HCT116 (cell line): ENCODE measurements at regions not wholly inside any gene's neighbourhood (a gene's known extent, or its start where the extent isn't known, plus 50 kb on each side); places are given as distances from the start of the nearest gene placed in this dataset.

Source experiments
- ATAC-seq: fragments of 200-7000 bp; cut with Tn5 transposase; 2 replicates; pipeline ENCODE4 v1.9.1; 2020; ENCODE audit warnings: mild to moderate bottlenecking, moderate library complexity
- BruUV-seq: library from RNA; stranded (reverse); fragments of 400-500 nt; replicated peaks from 2 replicates; lab custom pipeline; 2021; lab: Mats Ljungman, UMichigan
- CTCF ChIA-PET: fragments of 300-600 bp; sonication (Branson Sonifier 250); formaldehyde crosslinking; loops from one replicate; lab custom pipeline; 2021; ENCODE audit warnings: antibody characterized with exemption; lab: Charles Lee
- POLR2A ChIA-PET: fragments of 300-600, 350-600 bp; sonication (Branson Sonifier 250); formaldehyde crosslinking; loops from one replicate; lab custom pipeline; 2021; ENCODE audit warnings: antibody characterized with exemption; lab: Charles Lee
- RAD21 ChIA-PET, 2 experiments: fragments of 300-600 bp; sonication (Branson Sonifier 250); formaldehyde crosslinking; loops; one replicate each; lab custom pipeline; 2023; ENCODE audit warnings: low total read pairs in 2 of 2; ENCODE audit not compliant: uncharacterized antibody in 2 of 2, unreplicated experiment in 2 of 2, low non-redundant PET in 1 of 2; lab: Charles Lee
- DNase-seq: peaks from one replicate; pipeline ENCODE4 v3.0.0-alpha.2; 2010; ENCODE audit warnings: low read depth, low spot score
- H2AFZ ChIP-seq: fragments of 200-600 bp; shearing (Covaris generic), sonication (generic); 2 replicates; pipeline ENCODE4 v1.6.1; 2017; ENCODE audit warnings: low read depth, mixed run types, mixed read lengths, antibody characterized with exemption, low read length; ENCODE audit not compliant: poor library complexity, severe bottlenecking
- H3K27ac ChIP-seq: 2 replicates; pipeline ENCODE4 v1.5.1; 2012; ENCODE audit warnings: low read depth, low read length
- H3K27me3 ChIP-seq: fragments of 200-600 bp; sonication (generic); 2 replicates; pipeline ENCODE4 v1.6.1; 2016; ENCODE audit warnings: mixed run types, low read length, mixed read lengths; ENCODE audit not compliant: insufficient read depth
- H3K36me3 ChIP-seq, 2 experiments: fragments of 200-500 bp in 1 of 2; fragments of 200-600 bp in 1 of 2; sonication (Bioruptor generic) in 1 of 2; sonication (generic) in 1 of 2; 2 replicates each; pipeline versions ENCODE4 v1.5.1 to v1.6.1; 2014 to 2016; ENCODE audit warnings: low read length in 2 of 2, inconsistent platforms in 1 of 2, mixed read lengths in 1 of 2, mixed run types in 1 of 2; ENCODE audit not compliant: insufficient read depth in 2 of 2, control insufficient read depth in 1 of 2
- H3K4me1 ChIP-seq, 2 experiments: fragments of 200-600 bp in 1 of 2; sonication (generic) in 1 of 2; 2 replicates each; pipeline versions ENCODE4 v1.5.1 to v1.6.1; 2012 to 2017; ENCODE audit warnings: low read length in 2 of 2, inconsistent platforms in 1 of 2, mild to moderate bottlenecking in 1 of 2, mixed read lengths in 1 of 2, mixed run types in 1 of 2, moderate library complexity in 1 of 2; ENCODE audit not compliant: insufficient read depth in 2 of 2, control insufficient read depth in 1 of 2
- H3K4me2 ChIP-seq: fragments of 200-600 bp; sonication (generic); 2 replicates; pipeline ENCODE4 v1.6.1; 2017; ENCODE audit warnings: mixed run types, low read length, mixed read lengths
- H3K4me3 ChIP-seq, 2 experiments: fragments of 200-600 bp in 1 of 2; sonication (generic) in 1 of 2; replicated peaks in 1 of 2; 2 replicates each; pipeline ENCODE4 v1.5.1; 2011 to 2016; ENCODE audit warnings: low read length in 2 of 2, control low read depth in 1 of 2, low read depth in 1 of 2, mild to moderate bottlenecking in 1 of 2, mixed read lengths in 1 of 2, mixed run types in 1 of 2
- H3K79me2 ChIP-seq: fragments of 200-600 bp; sonication (generic); 2 replicates; pipeline ENCODE4 v1.6.1; 2017; ENCODE audit warnings: mild to moderate bottlenecking, mixed run types, low read length, moderate library complexity, mixed read lengths; ENCODE audit not compliant: insufficient read depth
- H3K9ac ChIP-seq: fragments of 200-600 bp; sonication (generic); 2 replicates; pipeline ENCODE4 v1.6.1; 2016; ENCODE audit warnings: low read length, mixed read lengths
- H3K9me2 ChIP-seq: fragments of 200-600 bp; sonication (generic), shearing (Covaris generic); 2 replicates; pipeline ENCODE4 v1.6.1; 2017; ENCODE audit warnings: mixed run types, mild to moderate bottlenecking, moderate library complexity; ENCODE audit not compliant: insufficient read depth
- H3K9me3 ChIP-seq, 2 experiments: fragments of 200-500 bp in 1 of 2; fragments of 200-600 bp in 1 of 2; sonication (Bioruptor generic) in 1 of 2; sonication (generic) in 1 of 2; 2 replicates each; pipeline ENCODE4 v1.6.1; 2014 to 2017; ENCODE audit warnings: low read length in 2 of 2, mixed read lengths in 2 of 2, inconsistent platforms in 1 of 2, low read depth in 1 of 2, mild to moderate bottlenecking in 1 of 2, mixed run types in 1 of 2, moderate library complexity in 1 of 2; ENCODE audit not compliant: control insufficient read depth in 1 of 2, insufficient read depth in 1 of 2
- H4K20me1 ChIP-seq: fragments of 200-600 bp; sonication (generic), shearing (Covaris generic); 2 replicates; pipeline ENCODE4 v1.6.1; 2017; ENCODE audit warnings: mixed run types, mild to moderate bottlenecking, moderate library complexity; ENCODE audit not compliant: insufficient read depth
- ELF1 ChIP-seq: IDR thresholded peaks from 2 replicates; pipeline ENCODE4 v1.6.1; 2012; ENCODE audit warnings: low read depth, borderline replicate concordance
- JUND ChIP-seq: IDR thresholded peaks from 2 replicates; pipeline ENCODE4 v1.6.1; 2012
- REST ChIP-seq: IDR thresholded peaks from 2 replicates; pipeline ENCODE4 v1.6.1; 2012; ENCODE audit warnings: low read depth
- SIN3A ChIP-seq: IDR thresholded peaks from 2 replicates; pipeline ENCODE4 v1.6.1; 2012; ENCODE audit warnings: low read depth
- SP1 ChIP-seq: IDR thresholded peaks from 2 replicates; pipeline ENCODE4 v1.6.1; 2012; ENCODE audit warnings: low read depth
- ZBTB33 ChIP-seq: IDR thresholded peaks from 2 replicates; pipeline ENCODE4 v1.6.1; 2011; ENCODE audit warnings: mild to moderate bottlenecking, low read length, moderate library complexity; ENCODE audit not compliant: insufficient replicate concordance; ENCODE audit errors: extremely low read depth
- ZFX ChIP-seq: fragments of 450-650 bp; IDR thresholded peaks from 2 replicates; pipeline ENCODE4 v1.6.1; 2017
- intact Hi-C: fragments of 100-400 bp; cut with micrococcal nuclease; formaldehyde crosslinking; loops from 2 replicates; pipeline ENCODE4 v1.10.0; 2022

GRCh38 chr17:59501690-59502089 is 63.7 kb upstream of the DHX40 start:
- intact Hi-C loops: no loop called here
- Histone ChIP-seq H3K9me2 (no peaks in the 10 kb centered on the region), H2AFZ (no peak overlapping the region), H3K9me3 (no peaks in the 10 kb centered on the region), H3K4me1 (peaks cover 0 to 6% of the 10 kb centered on the region in 2 experiments; a peak in 1 of 4 replicates), H3K4me3 (no peak overlapping the region), H3K79me2 (no peaks in the 10 kb centered on the region), H3K36me3 (no peaks in the 10 kb centered on the region), H3K27ac (no peak overlapping the region), H3K27me3 (no peaks in the 10 kb centered on the region), H3K9ac (no peak overlapping the region), H3K4me2 (no peak overlapping the region), H4K20me1 (no peaks in the 10 kb centered on the region)
- ChIA-PET RAD21 (interaction anchor here in 1 of 2 experiments (0.6 kb wide), 1 partner anchor 56 kb away, joined by 3 read pairs; no protein-coding TSS in a partner anchor), POLR2A (no interaction called here), CTCF (no interaction called here)
- DNase-seq (no peak), ATAC-seq (no peak)
- TF ChIP-seq JUND (no peak), SP1 (no peak), ZBTB33 (no peak), ELF1 (no peak)
- no TSS peak for BruUV-seq

GRCh38 chr17:59502800-59503199 is 62.6 kb upstream of the DHX40 start:
- no peak for DNase-seq
- ChIA-PET RAD21 (no interaction called here), CTCF (interaction anchor here (1.0 to 1.9 kb wide), 2 partner anchors 19 to 56 kb away, joined by 3 to 5 read pairs; no protein-coding TSS in a partner anchor), POLR2A (interaction anchor here (0.6 kb wide), 1 partner anchor 935 kb away, joined by 4 read pairs; no protein-coding TSS in a partner anchor)
- H3K9ac ChIP-seq: no peak overlapping the region
- no peak overlapping the region for H3K27ac ChIP-seq
- no peak overlapping the region for H3K4me3 ChIP-seq
- no peak overlapping the region for H2AFZ ChIP-seq
- TF ChIP-seq ZFX: no peak
- no peak for TF ChIP-seq REST
- no peak for TF ChIP-seq SIN3A
- no peaks in the 10 kb centered on the region for H3K9me2 ChIP-seq
- H4K20me1 ChIP-seq: no peaks in the 10 kb centered on the region
- ATAC-seq: no peak
- no TSS peak for BruUV-seq
- no peaks in the 10 kb centered on the region for H3K9me3 ChIP-seq
- intact Hi-C loops: no loop called here
- no peaks in the 10 kb centered on the region for H3K79me2 ChIP-seq
- H3K4me2 ChIP-seq: no peak overlapping the region
- no peaks in the 10 kb centered on the region for H3K4me1 ChIP-seq
- no peaks in the 10 kb centered on the region for H3K36me3 ChIP-seq
- H3K27me3 ChIP-seq: no peaks in the 10 kb centered on the region
